C4-2B (cell line): ENCODE measurements at regions not wholly inside any gene's neighbourhood (a gene's known extent, or its start where the extent isn't known, plus 50 kb on each side); places are given as distances from the start of the nearest gene placed in this dataset.

ENCODE experiments used
- CTCF ChIP-seq: fragments of 450-650 bp; conservative IDR thresholded peaks from 2 replicates; pipeline ENCODE4 v1.5.1; 2017; ENCODE audit warnings: mild to moderate bottlenecking
- ZFX ChIP-seq: fragments of 450-650 bp; IDR thresholded peaks from 2 replicates; pipeline ENCODE4 v1.6.1; 2017

GRCh38 chr12:86681060-86681459 lies 424.9 kb upstream of the MGAT4C start:
- no peak for TF ChIP-seq CTCF
- TF ChIP-seq ZFX, result no peak
